ENCODE measurements at regions not wholly inside any gene's neighbourhood (a gene's known extent, or its start where the extent isn't known, plus 50 kb on each side); places are given as distances from the start of the nearest gene placed in this dataset.
"Not testable (repeated sequence)": the region's sequence is repeated elsewhere in the genome, so short reads cannot be mapped to it uniquely, and the experiment has no call there.

GRCh38 chr13:106083620-106084350 lies 451.7 kb downstream of the EFNB2 start:
- FAIRE-seq (no peak), DNase-seq (ENCODE audit: low read depth) (peak; percentile 75)
- Histone ChIP-seq H3K4me3 (ENCODE audit: low read depth, low read length) (no peak overlapping the region), H3K27me3 (ENCODE audit: control insufficient read depth, insufficient read depth, low read length) (no peaks in the 10 kb centered on the region), H3K36me3 (ENCODE audit: control insufficient read depth, insufficient read depth, low read length) (no peaks in the 10 kb centered on the region)
- peak; percentile 84 for TF ChIP-seq CTCF (IDR thresholded peaks at IDR 0.05; ENCODE audit: insufficient read depth, low read length, severe bottlenecking)

GRCh38 chr13:106081221-106081620 lies 454.2 kb downstream of the EFNB2 start:
- DNase-seq (ENCODE audit: low read depth); H3K4me3 ChIP-seq (ENCODE audit: low read depth, low read length); H3K27me3 ChIP-seq (ENCODE audit: control insufficient read depth, insufficient read depth, low read length); FAIRE-seq; H3K36me3 ChIP-seq (ENCODE audit: control insufficient read depth, insufficient read depth, low read length): not testable (repeated sequence)

- H3K4me3 ChIP-seq (ENCODE audit: low read depth, low read length) = no peak overlapping the region
- H3K36me3 ChIP-seq (ENCODE audit: control insufficient read depth, insufficient read depth, low read length) = no peaks in the 10 kb centered on the region
- no peaks in the 10 kb centered on the region for H3K27me3 ChIP-seq (ENCODE audit: control insufficient read depth, insufficient read depth, low read length)
- no peak for TF ChIP-seq CTCF (IDR thresholded peaks at IDR 0.05; ENCODE audit: insufficient read depth, low read length, severe bottlenecking)
- peak; percentile 12 for DNase-seq (ENCODE audit: low read depth)
- no peak for FAIRE-seq
Observed at GRCh38 chr13:106078191-106078590, 457.3 kb downstream of the EFNB2 start.

GRCh38 chr13:106077017-106077416 lies 458.4 kb downstream of the EFNB2 start:
- FAIRE-seq (no peak), DNase-seq (ENCODE audit: low read depth) (no peak)
- no peak overlapping the region for H3K4me3 ChIP-seq (ENCODE audit: low read depth, low read length)
- H3K36me3 ChIP-seq (ENCODE audit: control insufficient read depth, insufficient read depth, low read length) = no peaks in the 10 kb centered on the region
- TF ChIP-seq CTCF (IDR thresholded peaks at IDR 0.05; ENCODE audit: insufficient read depth, low read length, severe bottlenecking) = no peak
- no peaks in the 10 kb centered on the region for H3K27me3 ChIP-seq (ENCODE audit: control insufficient read depth, insufficient read depth, low read length)

GRCh38 chr13:106072014-106072413 lies 463.4 kb downstream of the EFNB2 start:
- FAIRE-seq (no peak), DNase-seq (ENCODE audit: low read depth) (no peak)
- Histone ChIP-seq H3K27me3 (ENCODE audit: control insufficient read depth, insufficient read depth, low read length) (no peaks in the 10 kb centered on the region), H3K4me3 (ENCODE audit: low read depth, low read length) (no peak overlapping the region), H3K36me3 (ENCODE audit: control insufficient read depth, insufficient read depth, low read length) (no peaks in the 10 kb centered on the region)
- TF ChIP-seq CTCF (IDR thresholded peaks at IDR 0.05; ENCODE audit: insufficient read depth, low read length, severe bottlenecking) = no peak

- Histone ChIP-seq H3K27me3 (ENCODE audit: control insufficient read depth, insufficient read depth, low read length) (no peaks in the 10 kb centered on the region), H3K36me3 (ENCODE audit: control insufficient read depth, insufficient read depth, low read length) (no peaks in the 10 kb centered on the region), H3K4me3 (ENCODE audit: low read depth, low read length) (no peak overlapping the region)
- DNase-seq (ENCODE audit: low read depth) = peak; percentile 66
- no peak for TF ChIP-seq CTCF (IDR thresholded peaks at IDR 0.05; ENCODE audit: insufficient read depth, low read length, severe bottlenecking)
- no peak for FAIRE-seq
Observed at GRCh38 chr13:106063591-106064313, 471.7 kb downstream of the EFNB2 start.
